ENCODE measurements at regions not wholly inside any gene's neighbourhood (a gene's known extent, or its start where the extent isn't known, plus 50 kb on each side); places are given as distances from the start of the nearest gene placed in this dataset.

- no peak for DNase-seq
- Mint-ChIP-seq H3K27ac (peak overlapping the region in 1 of 2 donors; percentile 54), H3K27me3 (no peaks in the 10 kb centered on the region), H3K4me1 (peaks cover 24% of the 10 kb centered on the region), H3K9me3 (no peaks in the 10 kb centered on the region), H3K4me3 (no peak overlapping the region)
- ATAC-seq, result no peak
These were observed 80.4 kb upstream of the WDR75 start for GRCh38 chr2:189360861-189361260.

GRCh38 chr2:189362283-189362682, 79.0 kb upstream of the WDR75 start:
- DNase-seq (no peak), ATAC-seq (peak; percentile 58)
- Mint-ChIP-seq H3K4me1 (peaks cover 24% of the 10 kb centered on the region), H3K27ac (no peak overlapping the region), H3K4me3 (peak overlapping the region in 1 of 2 donors; percentile 13), H3K9me3 (no peaks in the 10 kb centered on the region), H3K27me3 (no peaks in the 10 kb centered on the region)

GRCh38 chr2:189363559-189363958, 77.7 kb upstream of the WDR75 start:
- no peak for DNase-seq

GRCh38 chr2:189364607-189365006, 76.7 kb upstream of the WDR75 start:
- no peaks in the 10 kb centered on the region for H3K27me3 Mint-ChIP-seq
- H3K27ac Mint-ChIP-seq, result no peak overlapping the region
- no peak for DNase-seq
- no peaks in the 10 kb centered on the region for H3K9me3 Mint-ChIP-seq
- ATAC-seq, result no peak
- H3K4me3 Mint-ChIP-seq, result no peak overlapping the region
- H3K4me1 Mint-ChIP-seq, result peaks cover 18% of the 10 kb centered on the region

More at GRCh38 chr2:189363559-189363958, 77.7 kb upstream of the WDR75 start:
- no peaks in the 10 kb centered on the region for H3K27me3 Mint-ChIP-seq
- peak overlapping the region in 1 of 2 donors; percentile 42 for H3K27ac Mint-ChIP-seq
- peaks cover 18% of the 10 kb centered on the region for H3K4me1 Mint-ChIP-seq
- ATAC-seq, result no peak
- no peak overlapping the region for H3K4me3 Mint-ChIP-seq
- H3K9me3 Mint-ChIP-seq, result no peaks in the 10 kb centered on the region

- Mint-ChIP-seq H3K9me3 (no peaks in the 10 kb centered on the region), H3K4me1 (peaks cover 14% of the 10 kb centered on the region), H3K4me3 (no peak overlapping the region), H3K27me3 (no peaks in the 10 kb centered on the region), H3K27ac (no peak overlapping the region)
- DNase-seq, result no peak
- no peak for ATAC-seq
These were observed 74.9 kb upstream of the WDR75 start for GRCh38 chr2:189366349-189366748.

- H3K4me1 Mint-ChIP-seq, result peaks cover 5% of the 10 kb centered on the region
- H3K4me3 Mint-ChIP-seq, result no peak overlapping the region
- ATAC-seq, result no peak
- no peaks in the 10 kb centered on the region for H3K27me3 Mint-ChIP-seq
- no peak overlapping the region for H3K27ac Mint-ChIP-seq
- DNase-seq, result no peak
- no peaks in the 10 kb centered on the region for H3K9me3 Mint-ChIP-seq
These were observed 73.9 kb upstream of the WDR75 start for GRCh38 chr2:189367343-189367742.

GRCh38 chr2:189369566-189369965, 71.7 kb upstream of the WDR75 start:
- Mint-ChIP-seq H3K27ac (no peak overlapping the region), H3K4me3 (no peak overlapping the region), H3K9me3 (no peaks in the 10 kb centered on the region), H3K27me3 (no peaks in the 10 kb centered on the region), H3K4me1 (no peaks in the 10 kb centered on the region)
- DNase-seq (no peak), ATAC-seq (no peak)

- H3K9me3 Mint-ChIP-seq, result no peaks in the 10 kb centered on the region
- H3K27me3 Mint-ChIP-seq, result no peaks in the 10 kb centered on the region
- DNase-seq (no peak), ATAC-seq (no peak)
- no peak overlapping the region for H3K4me3 Mint-ChIP-seq
- H3K27ac Mint-ChIP-seq, result no peak overlapping the region
- H3K4me1 Mint-ChIP-seq, result no peaks in the 10 kb centered on the region
These were observed 70.6 kb upstream of the WDR75 start for GRCh38 chr2:189370719-189371118.

- H3K4me1 Mint-ChIP-seq, result no peaks in the 10 kb centered on the region
- H3K27me3 Mint-ChIP-seq, result no peaks in the 10 kb centered on the region
- ATAC-seq (no peak), DNase-seq (no peak)
- no peak overlapping the region for H3K27ac Mint-ChIP-seq
- no peaks in the 10 kb centered on the region for H3K9me3 Mint-ChIP-seq
- no peak overlapping the region for H3K4me3 Mint-ChIP-seq
These were observed 68.5 kb upstream of the WDR75 start for GRCh38 chr2:189372688-189373257.

GRCh38 chr2:189374481-189374880, 66.8 kb upstream of the WDR75 start:
- Mint-ChIP-seq H3K27me3 (no peaks in the 10 kb centered on the region), H3K27ac (no peak overlapping the region), H3K4me1 (no peaks in the 10 kb centered on the region), H3K4me3 (no peak overlapping the region), H3K9me3 (no peaks in the 10 kb centered on the region)
- DNase-seq (no peak), ATAC-seq (no peak)

GRCh38 chr2:189375842-189376241, 65.4 kb upstream of the WDR75 start:
- Mint-ChIP-seq H3K4me1 (no peaks in the 10 kb centered on the region), H3K27me3 (no peaks in the 10 kb centered on the region), H3K9me3 (no peaks in the 10 kb centered on the region), H3K4me3 (no peak overlapping the region), H3K27ac (no peak overlapping the region)
- ATAC-seq, result no peak
- no peak for DNase-seq

GRCh38 chr2:189379287-189379630, 62.0 kb upstream of the WDR75 start:
- no peaks in the 10 kb centered on the region for H3K4me1 Mint-ChIP-seq
- H3K4me3 Mint-ChIP-seq, result no peak overlapping the region
- no peaks in the 10 kb centered on the region for H3K27me3 Mint-ChIP-seq
- no peak overlapping the region for H3K27ac Mint-ChIP-seq
- H3K9me3 Mint-ChIP-seq, result no peaks in the 10 kb centered on the region
- ATAC-seq, result no peak
- no peak for DNase-seq

- Mint-ChIP-seq H3K9me3 (no peaks in the 10 kb centered on the region), H3K27me3 (no peaks in the 10 kb centered on the region), H3K4me1 (no peaks in the 10 kb centered on the region), H3K4me3 (no peak overlapping the region), H3K27ac (no peak overlapping the region)
- ATAC-seq (no peak), DNase-seq (no peak)
These were observed 61.5 kb upstream of the WDR75 start for GRCh38 chr2:189379731-189380261.

GRCh38 chr2:189382668-189383067, 58.6 kb upstream of the WDR75 start:
- H3K4me1 Mint-ChIP-seq, result no peaks in the 10 kb centered on the region
- no peaks in the 10 kb centered on the region for H3K9me3 Mint-ChIP-seq
- no peak overlapping the region for H3K4me3 Mint-ChIP-seq
- no peaks in the 10 kb centered on the region for H3K27me3 Mint-ChIP-seq
- no peak overlapping the region for H3K27ac Mint-ChIP-seq
- ATAC-seq (no peak), DNase-seq (no peak)

- no peak for DNase-seq
- ATAC-seq, result no peak
- Mint-ChIP-seq H3K4me1 (no peaks in the 10 kb centered on the region), H3K9me3 (no peaks in the 10 kb centered on the region), H3K4me3 (no peak overlapping the region), H3K27me3 (no peaks in the 10 kb centered on the region), H3K27ac (no peak overlapping the region)
These were observed 54.5 kb upstream of the WDR75 start for GRCh38 chr2:189386741-189387140.

GRCh38 chr2:189391201-189391600, 50.1 kb upstream of the WDR75 start:
- ATAC-seq (no peak), DNase-seq (no peak)
- H3K27me3 Mint-ChIP-seq, result no peaks in the 10 kb centered on the region
- H3K27ac Mint-ChIP-seq, result no peak overlapping the region
- peaks cover 5% of the 10 kb centered on the region for H3K4me1 Mint-ChIP-seq
- no peaks in the 10 kb centered on the region for H3K9me3 Mint-ChIP-seq
- no peak overlapping the region for H3K4me3 Mint-ChIP-seq

All from stimulated activated naive CD8-positive, alpha-beta T cell treated with anti-CD3 and anti-CD28 coated beads, Interleukin-15, amount 100 ng/mL, for 72 hours (primary cell).